ENCODE measurements at regions not wholly inside any gene's neighbourhood (a gene's known extent, or its start where the extent isn't known, plus 50 kb on each side); places are given as distances from the start of the nearest gene placed in this dataset.

GRCh38 chr17:34110315-34110714, 144.8 kb upstream of the CCL2 start:
- no peak for DNase-seq

DNA sequence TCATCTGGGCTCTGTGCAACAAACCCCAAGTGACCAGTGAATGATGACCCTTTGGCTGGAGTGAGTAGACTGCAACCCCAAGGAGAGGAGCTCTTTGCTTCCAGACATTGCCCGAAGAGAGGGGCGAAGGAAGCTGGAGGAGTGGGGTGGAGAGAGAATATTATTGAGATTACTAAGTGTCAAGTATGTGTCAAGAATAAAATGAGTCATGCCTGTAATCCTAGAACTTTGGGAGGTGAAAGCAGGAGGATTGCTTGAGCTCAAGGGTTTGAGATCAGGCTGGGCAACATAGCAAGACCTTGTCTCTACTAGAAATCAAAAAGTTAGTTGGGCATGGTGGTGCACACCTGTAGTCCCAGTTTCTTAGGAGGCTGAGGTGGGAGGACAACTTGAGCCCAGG, 142.0 kb upstream of the CCL2 start:
- DNase-seq: no peak

DNA sequence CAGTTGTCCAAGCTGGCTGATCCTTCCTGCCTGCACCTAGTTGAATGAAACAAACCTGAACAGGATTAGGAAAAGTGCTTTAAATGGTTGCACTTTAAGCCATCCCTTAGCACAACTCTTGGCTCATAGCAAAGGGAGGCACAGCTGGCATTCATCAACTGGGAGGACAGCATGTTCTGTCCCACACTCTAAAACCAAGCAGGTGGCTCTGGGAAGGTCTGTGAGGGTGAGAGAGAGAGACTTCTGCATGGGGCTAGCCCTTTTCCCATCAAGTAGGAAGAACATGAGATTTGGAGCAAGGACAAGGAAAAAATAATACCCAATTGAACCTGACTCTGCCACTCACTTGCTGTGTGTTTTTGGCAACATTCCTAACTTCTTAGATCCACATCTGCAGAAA, 140.9 kb upstream of the CCL2 start:
- no peak for DNase-seq

DNA sequence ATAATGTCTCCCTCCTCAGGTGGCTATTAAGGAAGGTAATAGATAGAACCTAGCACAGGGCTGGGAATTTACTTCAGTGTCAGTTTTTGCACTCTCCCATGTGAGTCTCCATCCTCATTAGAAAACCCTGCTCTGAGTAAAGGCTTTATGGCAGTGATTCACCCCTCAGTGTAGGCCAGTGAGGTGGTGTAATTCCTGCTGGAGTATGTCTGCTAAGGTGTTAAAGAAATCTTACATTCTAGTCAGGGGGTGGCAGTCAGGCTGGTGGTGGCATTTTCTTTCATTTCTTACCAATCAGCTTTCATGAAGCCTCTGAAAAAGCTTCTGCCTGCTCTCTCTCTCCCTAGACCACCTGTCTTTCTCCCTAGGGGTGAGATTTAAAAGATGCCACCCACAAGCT, 138.8 kb upstream of the CCL2 start:
- DNase-seq: no peak

DNA sequence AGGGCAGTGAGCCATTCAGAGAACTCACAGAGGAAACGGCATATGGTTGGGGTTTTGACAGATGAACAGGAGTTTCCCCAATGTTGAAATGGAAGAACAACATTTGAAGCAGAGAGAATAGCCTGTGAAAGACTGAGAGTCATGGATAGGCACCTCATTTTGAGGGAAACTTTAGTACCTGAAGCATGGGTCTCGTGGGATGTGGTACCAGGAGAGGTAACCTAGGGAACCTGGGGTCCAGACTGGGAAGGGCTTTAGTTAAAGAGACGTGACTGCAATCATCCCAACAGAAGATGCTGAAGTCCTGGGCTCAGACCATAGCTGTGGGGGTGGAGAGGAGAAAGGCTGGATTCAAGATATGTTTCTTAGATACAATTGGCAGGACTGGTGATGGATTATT, 137.8 kb upstream of the CCL2 start:
- DNase-seq: no peak

- DNase-seq: no peak
Measured at GRCh38 chr17:34117811-34118210, 137.3 kb upstream of the CCL2 start.

DNA sequence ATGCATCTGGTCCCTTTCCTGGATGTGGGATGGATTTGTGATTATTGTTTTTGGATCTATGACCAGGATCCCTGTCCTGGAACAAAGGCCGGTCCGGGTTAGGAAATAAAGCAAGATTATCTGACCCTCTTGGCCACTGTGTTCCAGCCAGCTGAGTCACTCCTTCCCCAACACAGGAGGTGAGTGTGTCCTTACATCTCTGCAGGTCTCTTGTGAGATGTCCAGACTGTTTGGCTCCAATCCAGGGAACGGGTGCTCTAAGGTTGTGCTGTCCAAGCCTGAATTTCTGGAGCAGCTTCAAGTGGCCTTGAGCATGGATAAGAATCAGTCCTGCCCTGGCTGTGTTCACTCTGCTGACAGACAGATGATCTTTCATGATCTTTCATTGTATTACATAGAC, 136.5 kb upstream of the CCL2 start:
- no peak for DNase-seq

- DNase-seq: no peak
Measured at GRCh38 chr17:34121311-34121710, 133.8 kb upstream of the CCL2 start.

DNA sequence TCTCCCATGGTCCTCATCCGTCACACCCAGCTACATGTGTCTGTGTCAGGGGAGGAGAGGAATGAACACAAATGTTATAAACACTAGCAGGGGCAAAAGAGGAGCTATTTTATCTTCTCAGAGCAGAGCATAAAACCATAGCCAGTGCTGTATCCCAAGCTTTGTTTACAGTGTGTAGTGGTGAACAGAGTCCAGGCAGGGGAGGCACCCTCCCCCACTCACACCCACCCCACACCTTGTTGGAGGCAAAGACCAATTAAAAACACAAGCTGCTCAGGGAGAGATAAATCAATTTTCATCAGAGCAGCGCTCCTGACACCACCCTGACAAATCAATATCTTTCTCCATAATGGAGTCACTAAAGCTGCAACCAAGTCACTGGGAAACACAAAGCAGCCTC, 132.6 kb upstream of the CCL2 start:
- no peak for DNase-seq

DNA sequence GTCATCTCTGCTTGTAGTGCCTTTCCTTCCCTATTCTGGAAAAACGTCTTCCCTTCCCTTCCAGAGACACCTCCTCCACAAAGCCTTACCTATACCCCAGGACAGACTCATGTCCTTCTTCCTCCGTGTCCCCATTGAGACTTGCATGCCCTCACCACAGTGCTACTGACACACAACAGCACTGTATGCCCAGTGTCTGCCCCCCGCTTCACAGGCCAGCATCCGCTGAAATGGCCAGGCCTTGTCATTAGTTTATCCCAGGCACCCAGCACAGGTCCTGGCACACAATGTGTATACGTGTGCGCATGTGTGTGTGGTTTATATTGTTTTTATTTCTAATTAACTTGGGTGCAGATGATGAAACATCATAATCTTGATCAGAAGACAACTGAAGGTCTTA, 130.1 kb upstream of the CCL2 start:
- no peak for DNase-seq

DNA sequence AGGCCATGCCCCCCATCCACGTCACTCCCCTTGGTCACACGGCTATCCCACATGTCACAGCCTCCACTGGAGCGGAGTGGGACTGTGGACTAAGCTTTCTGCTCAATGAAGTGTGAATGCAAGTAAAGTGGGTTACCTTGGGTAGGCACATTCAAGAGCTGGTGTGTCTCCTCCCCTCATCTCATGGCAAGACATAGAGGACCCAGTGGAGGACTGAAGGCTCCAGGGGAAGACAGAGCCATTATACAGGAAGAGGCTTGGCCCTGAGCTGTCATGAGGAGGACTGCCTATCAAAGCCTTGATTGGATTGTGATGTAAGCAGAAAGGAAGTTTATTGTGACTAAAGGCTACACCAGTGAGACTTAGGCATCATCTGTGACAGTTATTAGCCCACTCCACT, 129.2 kb upstream of the CCL2 start:
- no peak for DNase-seq

DNA sequence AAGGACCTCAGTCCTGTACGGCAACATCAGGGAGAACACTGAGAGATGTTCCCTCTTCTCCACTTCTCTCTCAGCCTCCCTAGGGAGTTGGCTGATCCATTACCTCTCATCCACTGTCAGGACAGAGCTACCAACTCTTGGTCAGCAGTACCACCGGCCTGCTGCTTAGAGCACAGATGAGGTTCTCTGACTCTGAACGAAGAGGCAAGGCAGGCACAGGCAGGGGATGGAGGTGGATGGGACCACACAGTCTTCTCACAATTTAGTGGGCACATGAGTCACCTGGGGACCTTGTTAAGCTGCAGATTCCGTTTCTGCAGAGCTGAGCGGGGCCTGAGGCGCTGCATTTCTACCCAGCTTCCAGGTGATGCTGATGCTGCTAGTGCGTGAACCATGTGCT, 128.6 kb upstream of the CCL2 start:
- DNase-seq: no peak

DNA sequence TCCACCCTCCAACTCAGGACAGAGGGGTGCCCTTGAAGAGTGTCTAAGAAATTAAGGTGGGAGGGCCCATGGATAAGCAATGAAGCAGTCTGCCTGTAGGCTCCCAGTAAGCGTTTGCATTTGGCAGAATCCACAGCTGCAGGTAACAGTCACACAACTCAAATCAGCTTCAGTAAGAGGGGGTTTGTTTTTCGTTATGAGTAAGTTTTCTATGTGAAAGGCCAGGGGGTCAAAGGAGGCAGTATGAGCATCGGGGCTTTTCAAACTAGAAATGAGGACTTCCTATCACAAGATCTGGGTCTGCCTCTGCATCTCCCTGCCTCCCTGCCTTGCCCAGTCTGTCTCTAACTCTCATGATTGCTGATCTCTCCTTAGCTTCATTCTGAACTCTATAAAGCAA, 128.1 kb upstream of the CCL2 start:
- no peak for DNase-seq

GRCh38 chr17:34130544-34130943, 124.5 kb upstream of the CCL2 start:
- no peak for DNase-seq

GRCh38 chr17:34131386-34131785, 123.7 kb upstream of the CCL2 start:
- no peak for DNase-seq

- DNase-seq: no peak
Measured at GRCh38 chr17:34133350-34133749, 121.7 kb upstream of the CCL2 start.

DNA sequence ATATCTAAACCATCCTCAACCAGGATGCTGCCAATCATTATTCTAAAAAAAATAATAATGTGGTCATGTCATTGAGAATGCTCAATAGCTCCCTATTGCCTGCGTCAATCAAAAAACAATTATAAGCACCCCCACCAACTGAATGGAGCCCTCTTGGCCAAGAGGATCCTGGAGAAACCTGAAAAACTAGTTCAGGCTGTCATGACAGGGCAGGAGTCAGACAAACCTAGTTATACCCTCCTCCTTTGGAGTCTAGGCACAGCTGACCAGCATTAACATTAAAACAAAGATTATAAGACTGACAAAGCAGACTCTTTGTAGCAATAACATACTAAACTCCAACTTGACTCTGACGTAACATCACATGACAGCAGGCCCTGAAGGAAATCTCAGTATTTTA, 119.2 kb upstream of the CCL2 start:
- DNase-seq: no peak

- DNase-seq: no peak
Measured at GRCh38 chr17:34140006-34140405, 115.1 kb upstream of the CCL2 start.

GRCh38 chr17:34141590-34141989, 113.5 kb upstream of the CCL2 start:
- no peak for DNase-seq

- no peak for DNase-seq
Measured at GRCh38 chr17:34143430-34143829, 111.7 kb upstream of the CCL2 start.

GRCh38 chr17:34146440-34147043, 108.5 kb upstream of the CCL2 start:
- DNase-seq: peak in 1 of 2 experiments; percentile 16

DNA sequence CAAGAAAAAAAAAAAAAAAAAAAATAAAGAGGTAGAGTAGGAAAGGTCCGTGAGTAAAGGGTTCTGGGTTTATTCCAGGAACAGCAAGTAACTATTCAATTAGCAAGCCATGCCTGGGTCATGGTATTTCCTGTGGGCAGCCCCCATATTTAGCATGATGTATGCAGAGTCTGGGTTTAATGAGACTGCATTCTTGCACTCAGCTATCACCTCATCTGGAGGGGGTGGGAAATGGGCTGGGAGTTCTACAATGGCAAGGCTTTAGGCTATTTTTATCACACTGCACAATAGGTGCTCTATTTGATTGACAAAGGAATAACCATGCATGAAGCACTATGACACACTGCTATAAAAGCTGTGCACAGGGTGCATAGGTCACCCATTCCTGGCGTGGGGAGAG, 104.0 kb upstream of the CCL2 start:
- no peak for DNase-seq

- DNase-seq: no peak
Measured at GRCh38 chr17:34153991-34154390, 101.1 kb upstream of the CCL2 start.

DNA sequence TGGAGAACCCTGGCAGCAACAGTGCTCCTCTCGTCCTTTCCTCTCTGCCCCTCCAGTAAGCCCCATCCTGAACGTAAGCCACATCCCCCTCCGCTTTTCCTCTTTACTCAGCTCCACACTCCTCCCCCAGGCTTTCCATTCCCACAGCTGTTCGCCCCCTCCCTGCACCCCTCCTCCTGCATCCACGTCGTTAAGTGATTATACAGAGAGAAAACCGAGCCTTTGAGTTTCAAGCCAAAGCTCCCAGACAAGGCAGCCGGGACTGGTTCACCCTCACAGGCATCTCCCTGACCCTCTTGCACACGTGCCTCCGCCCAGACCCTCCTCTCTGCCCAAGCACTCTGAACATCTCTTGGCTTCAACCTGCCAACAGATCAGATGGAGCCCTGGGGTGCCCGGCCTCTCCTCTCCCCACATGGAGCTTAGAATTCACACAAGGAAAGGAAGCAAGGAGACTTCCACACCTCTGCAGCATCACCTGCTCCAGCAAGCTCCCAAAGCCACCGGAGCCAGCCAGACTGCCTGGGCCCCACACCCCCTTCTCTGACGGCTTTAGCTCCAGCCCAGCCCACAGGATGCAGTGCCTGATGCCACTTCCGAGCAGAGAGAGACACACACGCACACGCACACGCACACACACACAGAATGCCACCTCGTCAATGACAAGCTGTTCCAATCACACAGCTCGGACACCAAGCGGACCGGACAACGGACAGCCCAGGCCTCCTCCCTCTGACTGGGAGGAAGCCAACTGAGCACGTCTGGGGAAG, 99.9 kb upstream of the CCL2 start:
- no peak for DNase-seq

DNA sequence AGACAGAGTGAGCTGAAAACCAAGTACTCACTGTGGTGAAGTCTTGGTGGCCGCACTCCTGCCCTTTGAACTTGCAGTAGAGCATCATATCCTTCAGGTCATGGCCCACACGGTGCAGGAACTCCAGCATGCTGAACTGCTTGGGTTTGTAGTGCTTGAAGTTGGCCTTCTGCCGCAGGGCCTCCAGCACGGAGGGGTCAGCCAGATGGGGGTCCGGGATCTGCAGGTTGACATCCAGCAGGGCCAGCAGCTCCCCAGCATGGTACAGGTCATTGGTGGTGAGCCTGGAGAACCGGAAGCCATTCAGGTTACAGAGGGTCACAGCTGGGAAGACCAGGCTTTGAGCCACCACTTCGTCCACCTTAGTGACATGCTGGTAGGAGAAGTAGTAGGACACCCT, 99.1 kb upstream of the CCL2 start:
- DNase-seq: no peak

Measured in SW 1271 (cell line).